SKM-1 treated with dmso at 0.1 percent for 144 hours (cell line): ENCODE measurements at regions not wholly inside any gene's neighbourhood (a gene's known extent, or its start where the extent isn't known, plus 50 kb on each side); places are given as distances from the start of the nearest gene placed in this dataset.

Source experiments
- DNase-seq: peaks from one replicate; lab custom pipeline; 2025; ENCODE audit not compliant: unreplicated experiment; lab: John Stamatoyannopoulos, UW

DNA sequence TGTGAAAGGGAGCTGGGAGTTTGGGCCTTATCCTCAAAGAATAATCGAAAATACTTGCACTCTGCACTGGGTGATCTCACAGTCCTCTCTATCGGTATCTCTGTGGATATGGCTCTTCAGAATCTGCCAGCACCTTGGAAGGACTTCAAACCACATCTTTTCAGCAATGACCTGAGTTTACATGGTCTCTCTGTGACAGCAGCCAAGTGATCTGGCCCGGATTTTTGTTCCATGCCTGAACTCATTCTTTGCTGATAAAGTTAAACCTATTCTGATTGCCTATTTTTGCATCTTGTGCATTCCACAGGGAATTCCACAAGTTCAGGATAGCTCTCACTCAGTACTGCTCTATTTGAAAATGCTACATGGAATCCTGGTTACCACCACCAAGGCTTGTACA lies 98.9 kb downstream of the HDGFL1 start:
- DNase-seq = no peak

GRCh38 chr6:22668717-22669116 lies 99.4 kb downstream of the HDGFL1 start:
- DNase-seq = no peak

- DNase-seq = no peak
These were observed 101.2 kb downstream of the HDGFL1 start for GRCh38 chr6:22670605-22671004.

DNA sequence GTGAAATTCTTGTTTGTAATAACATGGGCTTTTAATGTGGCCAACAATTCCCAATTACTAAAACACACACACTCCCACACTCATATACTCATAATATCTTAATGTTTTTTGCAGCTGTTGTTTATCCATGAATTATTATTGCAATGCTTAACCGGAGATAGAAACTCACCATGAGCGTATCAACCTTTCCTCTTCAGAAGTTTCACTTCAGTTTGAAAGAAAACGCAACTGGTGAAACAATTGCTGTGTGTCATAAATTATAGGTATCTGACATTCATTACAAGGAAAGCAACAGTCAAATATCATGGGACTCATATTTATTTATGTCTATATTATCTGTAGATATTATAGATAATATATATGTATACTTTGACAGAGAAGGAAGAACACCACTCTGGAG lies 104.1 kb downstream of the HDGFL1 start:
- DNase-seq = no peak

DNA sequence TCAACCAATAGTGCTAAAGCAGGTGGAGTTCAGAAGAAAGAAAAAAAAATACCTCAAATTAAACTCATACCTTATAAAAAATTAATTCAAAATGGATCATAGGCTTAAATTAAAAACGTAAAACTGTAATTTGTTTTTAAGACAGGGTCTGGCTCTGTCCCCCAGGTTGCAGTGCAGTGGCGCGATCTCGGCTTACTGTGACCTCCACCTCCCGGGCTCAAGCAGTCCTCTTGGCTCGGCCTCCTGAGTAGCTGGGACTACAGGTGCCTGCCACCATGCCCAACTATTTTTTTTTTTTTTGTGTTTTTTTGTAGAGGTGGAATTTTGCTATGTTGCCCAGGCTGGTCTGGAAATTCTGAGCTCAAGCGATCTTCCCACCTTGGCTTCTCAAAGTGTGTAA lies 111.6 kb downstream of the HDGFL1 start:
- no peak for DNase-seq

- no peak for DNase-seq
These were observed 112.4 kb downstream of the HDGFL1 start for GRCh38 chr6:22681761-22682160.

DNA sequence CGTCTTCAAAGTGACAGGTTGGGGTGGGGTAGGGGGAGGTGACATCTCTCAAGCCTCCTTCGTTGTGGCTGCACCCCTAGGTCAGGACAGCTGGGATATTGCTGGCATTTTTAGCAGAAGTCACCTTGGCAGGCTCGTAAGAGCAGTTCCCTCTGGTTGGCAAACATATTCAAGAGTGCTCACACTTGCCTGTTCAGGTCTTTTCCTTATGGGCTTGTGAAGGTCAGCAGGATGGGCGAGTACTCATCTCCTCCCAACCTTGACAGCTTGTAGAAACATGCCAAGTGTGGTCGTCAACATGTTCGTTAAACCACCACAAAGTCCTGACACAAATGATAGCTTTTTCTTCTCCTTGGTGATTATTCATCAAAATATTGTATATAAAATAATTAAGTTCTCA lies 113.6 kb downstream of the HDGFL1 start:
- no peak for DNase-seq

DNA sequence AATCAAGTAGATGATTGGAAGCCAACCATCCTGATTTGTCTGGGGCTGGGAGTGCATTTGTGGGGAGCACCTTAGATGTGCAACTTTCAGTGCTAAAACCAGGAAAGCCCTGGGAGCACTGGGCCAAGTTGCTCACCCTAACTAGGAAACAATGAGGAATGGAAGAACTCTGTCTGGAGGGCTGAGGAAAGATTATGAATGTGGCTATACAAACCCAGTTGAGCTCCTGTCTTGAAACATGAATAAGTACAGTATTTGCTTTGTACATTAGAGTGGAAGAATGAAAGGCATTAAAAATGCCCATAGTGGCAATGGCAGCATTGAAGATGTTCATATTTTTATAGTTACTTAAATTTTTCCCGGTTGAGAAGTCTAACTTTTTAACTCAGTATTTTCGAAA lies 121.1 kb downstream of the HDGFL1 start:
- no peak for DNase-seq

GRCh38 chr6:22694092-22694724 lies 124.8 kb downstream of the HDGFL1 start:
- DNase-seq = no peak

- DNase-seq = no peak
These were observed 127.1 kb downstream of the HDGFL1 start for GRCh38 chr6:22696481-22696880.

DNA sequence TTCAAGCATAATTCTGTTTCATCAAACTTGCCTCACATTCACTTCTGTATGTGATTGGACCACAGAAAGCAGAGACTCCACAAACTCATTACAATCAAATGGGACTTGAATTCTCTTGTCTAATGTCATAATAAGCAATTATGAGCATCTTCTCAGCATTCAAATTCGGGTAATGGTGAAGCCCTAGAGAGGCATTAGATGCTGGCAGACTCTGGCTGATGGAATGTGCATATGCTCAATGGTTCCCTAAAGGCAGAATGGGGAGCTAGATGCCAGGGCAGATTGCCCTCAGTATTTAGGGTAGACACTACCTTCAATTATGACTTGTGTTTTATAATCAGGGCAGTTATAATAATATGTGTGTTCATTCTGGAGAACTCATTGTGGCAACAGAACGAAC lies 127.9 kb downstream of the HDGFL1 start:
- no peak for DNase-seq

DNA sequence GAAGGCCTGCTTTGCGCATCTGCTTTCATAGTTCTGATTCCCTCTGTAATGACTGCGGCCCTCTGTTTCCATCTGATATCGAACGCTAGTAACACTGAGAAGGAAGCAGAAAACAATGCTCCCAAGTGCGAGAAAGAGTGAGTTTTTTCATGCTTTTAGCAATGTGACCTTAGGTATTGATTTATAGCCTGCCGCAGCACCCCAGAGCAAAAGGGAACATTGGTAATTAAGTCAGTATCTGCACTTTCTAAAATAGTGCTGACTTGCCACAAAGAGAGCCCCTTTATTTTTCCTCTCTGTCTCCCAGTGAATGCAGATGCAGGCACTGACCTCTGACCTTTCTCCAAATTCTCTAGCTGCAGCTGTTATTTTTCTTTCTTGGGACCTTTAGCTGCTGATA lies 129.8 kb downstream of the HDGFL1 start:
- DNase-seq = no peak

DNA sequence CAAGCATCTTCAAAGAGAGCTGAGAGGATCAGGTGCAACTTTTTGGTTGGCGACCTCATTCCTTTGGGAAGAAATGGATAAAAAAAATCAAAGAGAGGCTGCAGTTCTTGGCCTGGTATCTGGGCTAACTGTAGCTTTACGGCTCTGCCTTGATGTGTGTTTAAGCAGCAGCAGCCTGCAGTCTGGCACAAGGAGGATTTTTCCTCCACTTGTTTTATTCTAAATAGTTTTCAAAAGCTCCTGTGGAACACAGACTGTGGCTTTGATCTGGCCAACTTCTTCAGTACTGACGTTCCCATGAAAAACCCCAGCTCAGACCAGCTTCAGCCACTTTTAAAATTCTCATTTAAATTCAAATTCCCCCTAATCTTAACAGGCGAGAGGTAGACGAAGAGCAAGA lies 137.3 kb downstream of the HDGFL1 start:
- no peak for DNase-seq

DNA sequence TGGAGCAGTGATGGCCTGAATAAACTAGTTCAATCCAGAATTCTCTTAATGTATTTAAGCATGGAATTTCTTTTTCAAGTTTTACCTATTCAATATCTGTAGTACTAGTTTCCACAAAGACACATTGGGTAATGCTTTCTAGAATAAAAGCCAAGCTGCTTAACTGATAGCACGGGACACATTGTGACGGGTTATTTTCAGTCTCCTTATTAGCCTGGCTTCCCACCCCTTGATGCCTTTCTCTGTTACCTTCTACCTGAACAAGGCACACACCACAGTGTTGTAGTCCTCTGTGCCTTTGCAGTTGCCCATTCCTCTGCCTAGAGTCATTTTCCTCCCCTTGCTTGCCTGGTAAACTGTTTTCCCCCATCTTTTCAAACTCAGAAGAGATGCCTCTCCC lies 139.1 kb downstream of the HDGFL1 start:
- no peak for DNase-seq

- no peak for DNase-seq
These were observed 140.4 kb downstream of the HDGFL1 start for GRCh38 chr6:22709803-22710202.

GRCh38 chr6:22716721-22717120 lies 147.4 kb downstream of the HDGFL1 start:
- no peak for DNase-seq

DNA sequence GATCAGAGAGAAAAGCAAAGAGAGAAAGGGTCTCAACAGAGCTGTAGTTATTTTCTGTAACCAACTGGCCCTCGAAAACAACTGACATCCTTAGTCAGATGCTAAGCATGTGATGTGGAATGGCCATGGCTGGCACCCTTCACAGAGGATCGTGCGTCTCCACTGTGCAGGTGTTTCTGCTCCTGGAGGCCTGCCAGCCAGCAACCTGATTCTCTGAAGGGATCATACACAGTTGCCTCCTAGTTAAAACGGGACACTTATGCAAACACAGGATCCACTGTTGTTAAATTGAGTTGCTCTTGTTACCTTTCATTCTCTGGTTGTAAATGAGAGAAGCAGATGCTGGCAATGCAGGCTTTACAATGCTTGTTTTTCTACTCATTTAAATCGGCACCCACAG lies 148.5 kb downstream of the HDGFL1 start:
- DNase-seq = no peak

DNA sequence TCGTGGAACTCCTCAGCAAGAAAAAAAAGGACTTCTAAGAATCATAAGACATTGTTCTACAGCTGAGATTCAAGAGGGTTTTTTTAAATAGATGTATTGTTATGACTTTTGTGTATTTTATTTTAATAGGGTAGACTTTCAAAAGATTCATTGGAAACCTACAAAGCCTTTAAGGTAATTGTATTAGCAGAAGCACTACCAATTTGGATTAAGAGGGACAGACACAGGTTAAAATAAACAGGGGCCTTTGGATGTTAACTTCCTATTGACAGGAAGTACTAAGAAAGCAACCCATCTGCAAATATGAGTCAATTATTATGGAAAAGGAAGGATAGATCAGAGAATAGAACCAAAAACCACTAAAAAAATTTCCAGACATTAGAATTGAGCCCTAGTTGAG lies 153.5 kb downstream of the HDGFL1 start:
- no peak for DNase-seq

- no peak for DNase-seq
These were observed 157.6 kb downstream of the HDGFL1 start for GRCh38 chr6:22726966-22727365.

- no peak for DNase-seq
These were observed 158.3 kb downstream of the HDGFL1 start for GRCh38 chr6:22727710-22728109.

- DNase-seq = no peak
These were observed 163.0 kb downstream of the HDGFL1 start for GRCh38 chr6:22732176-22732970.

DNA sequence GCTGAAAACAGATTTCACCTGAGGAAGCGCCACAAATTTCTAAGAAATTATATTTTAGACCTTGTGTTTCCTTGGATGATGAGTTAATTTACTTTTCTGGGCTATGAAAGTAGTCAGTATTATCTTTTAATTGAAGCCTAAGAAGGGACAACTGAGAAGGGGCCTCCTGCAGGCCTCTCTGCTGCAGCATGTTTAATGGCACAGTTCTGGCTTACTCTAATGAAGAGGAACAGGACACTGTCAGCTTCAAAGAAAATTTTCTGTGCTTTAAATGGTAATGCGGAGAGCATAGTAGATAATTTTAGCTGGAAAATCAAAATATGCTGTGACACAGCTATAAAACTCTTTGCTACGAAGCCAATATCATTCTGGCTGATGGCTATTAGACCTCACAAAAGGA lies 167.4 kb downstream of the HDGFL1 start:
- DNase-seq = no peak

DNA sequence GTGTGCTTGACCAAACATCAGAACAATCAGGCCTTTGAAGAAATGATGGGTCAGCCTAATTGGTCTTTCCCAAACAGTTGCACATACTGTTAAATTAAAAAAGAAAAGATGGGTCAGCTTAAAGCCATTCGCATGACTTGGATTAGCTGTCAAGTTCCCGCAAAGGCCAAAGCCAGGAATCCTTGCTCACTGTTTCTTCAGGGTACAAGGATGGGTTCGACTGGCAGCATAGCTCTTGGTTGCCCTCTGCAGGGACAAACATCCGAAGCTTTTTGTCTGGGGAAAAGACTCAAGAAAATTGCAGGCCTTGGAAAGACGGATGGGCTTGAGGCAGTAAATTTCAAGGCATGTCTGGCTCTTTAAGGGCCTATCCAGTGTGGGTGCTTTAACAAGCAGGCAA lies 168.0 kb downstream of the HDGFL1 start:
- DNase-seq = no peak
